Upper lobe of left lung (tissue), 4 donors: ENCODE measurements at regions not wholly inside any gene's neighbourhood (a gene's known extent, or its start where the extent isn't known, plus 50 kb on each side); places are given as distances from the start of the nearest gene placed in this dataset.

Experiments
- POLR2A ChIP-seq, 4 donors: fragments of 450-650 bp; IDR thresholded peaks; one replicate each; pipeline ENCODE4 v1.5.1; 2016 to 2017; ENCODE audit warnings: antibody characterized with exemption in 4 of 4, mild to moderate bottlenecking in 2 of 4
- POLR2AphosphoS5 ChIP-seq, 2 donors: sonication (generic); formaldehyde crosslinking; IDR thresholded peaks; one replicate each; pipeline ENCODE4 v1.5.1; 2017; ENCODE audit warnings: antibody characterized with exemption in 2 of 2
- TF ChIP-seq, protein P1 (sequence below), 6 experiments: fragments of 450-650 bp in 4 of 6; fragments of 200-600 bp in 2 of 6; sonication (generic) in 2 of 6; IDR thresholded peaks; one replicate each; pipeline ENCODE4 v1.5.1; 2016 to 2019; ENCODE audit warnings: antibody characterized with exemption in 6 of 6

DNA sequence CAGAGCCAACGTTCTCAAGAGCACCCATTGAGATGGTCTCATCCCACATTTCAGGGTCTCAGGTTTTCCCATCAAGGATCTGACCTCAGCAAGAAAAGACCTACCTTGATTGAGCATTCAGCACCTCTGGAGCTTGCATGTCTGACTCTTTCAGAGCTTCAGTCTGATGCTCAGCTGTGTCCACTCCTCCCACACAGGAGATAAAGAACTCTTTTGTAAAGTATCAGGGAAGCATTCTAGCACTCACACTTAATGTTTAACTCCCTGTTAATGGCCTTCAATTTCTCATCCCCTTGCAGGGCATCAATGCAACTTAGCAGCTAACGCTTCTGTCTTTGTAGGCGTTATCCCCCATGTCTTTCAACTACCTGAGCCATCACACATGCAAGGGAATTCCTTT, 124.1 kb downstream of the GALC start:
- TF ChIP-seq, protein P1, sequence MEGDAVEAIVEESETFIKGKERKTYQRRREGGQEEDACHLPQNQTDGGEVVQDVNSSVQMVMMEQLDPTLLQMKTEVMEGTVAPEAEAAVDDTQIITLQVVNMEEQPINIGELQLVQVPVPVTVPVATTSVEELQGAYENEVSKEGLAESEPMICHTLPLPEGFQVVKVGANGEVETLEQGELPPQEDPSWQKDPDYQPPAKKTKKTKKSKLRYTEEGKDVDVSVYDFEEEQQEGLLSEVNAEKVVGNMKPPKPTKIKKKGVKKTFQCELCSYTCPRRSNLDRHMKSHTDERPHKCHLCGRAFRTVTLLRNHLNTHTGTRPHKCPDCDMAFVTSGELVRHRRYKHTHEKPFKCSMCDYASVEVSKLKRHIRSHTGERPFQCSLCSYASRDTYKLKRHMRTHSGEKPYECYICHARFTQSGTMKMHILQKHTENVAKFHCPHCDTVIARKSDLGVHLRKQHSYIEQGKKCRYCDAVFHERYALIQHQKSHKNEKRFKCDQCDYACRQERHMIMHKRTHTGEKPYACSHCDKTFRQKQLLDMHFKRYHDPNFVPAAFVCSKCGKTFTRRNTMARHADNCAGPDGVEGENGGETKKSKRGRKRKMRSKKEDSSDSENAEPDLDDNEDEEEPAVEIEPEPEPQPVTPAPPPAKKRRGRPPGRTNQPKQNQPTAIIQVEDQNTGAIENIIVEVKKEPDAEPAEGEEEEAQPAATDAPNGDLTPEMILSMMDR (IDR thresholded peaks at IDR 0.05) = no peak
- TF ChIP-seq POLR2A (IDR thresholded peaks at IDR 0.05) = no peak
- no peak for TF ChIP-seq POLR2AphosphoS5 (IDR thresholded peaks at IDR 0.05)
